ENCODE measurements at regions not wholly inside any gene's neighbourhood (a gene's known extent, or its start where the extent isn't known, plus 50 kb on each side); places are given as distances from the start of the nearest gene placed in this dataset.

- H3K27me3 ChIP-seq (ENCODE audit: control insufficient read depth, insufficient read depth, low read length): no peaks in the 10 kb centered on the region
- no peak overlapping the region for H3K9ac ChIP-seq (ENCODE audit: low read depth, low read length)
- no peak overlapping the region for H3K4me3 ChIP-seq (ENCODE audit: low read depth, low read length)
- no peaks in the 10 kb centered on the region for H3K36me3 ChIP-seq (ENCODE audit: control insufficient read depth, insufficient read depth, low read length)
- peaks cover 13% of the 10 kb centered on the region; the same call in 1 of the 2 replicates for H3K4me1 ChIP-seq (ENCODE audit: control insufficient read depth, insufficient read depth, low read length)
- H3K27ac ChIP-seq (ENCODE audit: low read depth, low read length): no peak overlapping the region
- no peaks in the 10 kb centered on the region for H3K9me3 ChIP-seq (ENCODE audit: control insufficient read depth, insufficient read depth, low read length)
These were observed 193.3 kb upstream of the PROK2 start for GRCh38 chr3:71978150-71978721.

- no peaks in the 10 kb centered on the region for H3K36me3 ChIP-seq (ENCODE audit: control insufficient read depth, insufficient read depth, low read length)
- H3K9ac ChIP-seq (ENCODE audit: low read depth, low read length): no peak overlapping the region
- H3K4me1 ChIP-seq (ENCODE audit: control insufficient read depth, insufficient read depth, low read length): peaks cover 13% of the 10 kb centered on the region; the same call in 1 of the 2 replicates
- no peak overlapping the region for H3K27ac ChIP-seq (ENCODE audit: low read depth, low read length)
- H3K4me3 ChIP-seq (ENCODE audit: low read depth, low read length): no peak overlapping the region
- H3K27me3 ChIP-seq (ENCODE audit: control insufficient read depth, insufficient read depth, low read length): no peaks in the 10 kb centered on the region
- no peaks in the 10 kb centered on the region for H3K9me3 ChIP-seq (ENCODE audit: control insufficient read depth, insufficient read depth, low read length)
These were observed 192.6 kb upstream of the PROK2 start for GRCh38 chr3:71977525-71977924.

GRCh38 chr3:71975573-71975972 is 190.6 kb upstream of the PROK2 start:
- Histone ChIP-seq H3K9ac (ENCODE audit: low read depth, low read length) (no peak overlapping the region), H3K4me3 (ENCODE audit: low read depth, low read length) (no peak overlapping the region), H3K9me3 (ENCODE audit: control insufficient read depth, insufficient read depth, low read length) (no peaks in the 10 kb centered on the region), H3K4me1 (ENCODE audit: control insufficient read depth, insufficient read depth, low read length) (peaks cover 13% of the 10 kb centered on the region; the same call in 1 of the 2 replicates), H3K27me3 (ENCODE audit: control insufficient read depth, insufficient read depth, low read length) (no peaks in the 10 kb centered on the region; the same call in 1 of the 2 replicates), H3K27ac (ENCODE audit: low read depth, low read length) (no peak overlapping the region), H3K36me3 (ENCODE audit: control insufficient read depth, insufficient read depth, low read length) (no peaks in the 10 kb centered on the region)

GRCh38 chr3:71974786-71975185 is 189.8 kb upstream of the PROK2 start:
- H3K27ac ChIP-seq (ENCODE audit: low read depth, low read length): no peak overlapping the region
- H3K4me3 ChIP-seq (ENCODE audit: low read depth, low read length): no peak overlapping the region
- no peaks in the 10 kb centered on the region for H3K9me3 ChIP-seq (ENCODE audit: control insufficient read depth, insufficient read depth, low read length)
- H3K4me1 ChIP-seq (ENCODE audit: control insufficient read depth, insufficient read depth, low read length): peaks cover 13% of the 10 kb centered on the region; the same call in 1 of the 2 replicates
- no peaks in the 10 kb centered on the region; the same call in 1 of the 2 replicates for H3K27me3 ChIP-seq (ENCODE audit: control insufficient read depth, insufficient read depth, low read length)
- no peaks in the 10 kb centered on the region for H3K36me3 ChIP-seq (ENCODE audit: control insufficient read depth, insufficient read depth, low read length)
- no peak overlapping the region for H3K9ac ChIP-seq (ENCODE audit: low read depth, low read length)

DNA sequence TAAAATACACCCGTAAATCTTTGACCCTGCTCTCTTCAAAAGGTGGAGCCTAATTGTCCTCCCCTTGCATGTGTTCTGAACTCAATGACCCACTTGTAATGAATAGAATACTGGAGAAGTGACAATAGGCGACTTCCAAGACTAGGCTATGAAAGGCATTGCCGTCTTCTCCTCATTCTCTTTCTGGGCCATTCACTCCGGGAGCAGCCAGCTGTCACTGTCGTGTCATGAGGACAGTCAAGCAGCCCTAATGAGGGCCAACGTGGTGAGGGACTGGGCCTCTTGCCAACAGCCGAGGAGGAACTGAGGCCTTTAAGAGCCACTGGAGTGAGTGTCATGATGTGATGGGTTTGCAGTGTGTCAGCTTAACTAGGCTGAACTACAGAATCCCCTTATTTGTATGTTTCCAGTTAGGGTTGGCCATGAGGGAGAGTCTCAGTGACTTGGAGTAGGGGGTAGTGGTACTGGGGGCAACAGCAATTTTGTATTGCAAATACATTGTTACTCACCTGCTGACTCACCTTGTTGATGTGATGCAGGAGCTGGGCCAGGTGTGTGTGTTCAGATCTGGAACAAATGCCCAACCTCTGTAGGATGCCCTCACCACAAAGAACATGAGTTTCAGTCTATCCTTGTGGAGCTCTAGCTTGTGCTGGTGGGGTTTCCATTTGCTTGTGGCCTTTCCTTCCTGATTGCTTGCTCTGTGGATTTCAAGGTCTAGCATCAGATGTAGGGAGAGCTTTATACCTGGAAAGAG is 188.5 kb upstream of the PROK2 start:
- no peak overlapping the region for H3K9ac ChIP-seq (ENCODE audit: low read depth, low read length)
- H3K4me1 ChIP-seq (ENCODE audit: control insufficient read depth, insufficient read depth, low read length): peaks cover 7% of the 10 kb centered on the region; the same call in 1 of the 2 replicates
- no peak overlapping the region for H3K4me3 ChIP-seq (ENCODE audit: low read depth, low read length)
- H3K27me3 ChIP-seq (ENCODE audit: control insufficient read depth, insufficient read depth, low read length): no peaks in the 10 kb centered on the region; the same call in 1 of the 2 replicates
- H3K9me3 ChIP-seq (ENCODE audit: control insufficient read depth, insufficient read depth, low read length): no peaks in the 10 kb centered on the region
- H3K36me3 ChIP-seq (ENCODE audit: control insufficient read depth, insufficient read depth, low read length): no peaks in the 10 kb centered on the region
- H3K27ac ChIP-seq (ENCODE audit: low read depth, low read length): no peak overlapping the region

- no peak overlapping the region for H3K4me3 ChIP-seq (ENCODE audit: low read depth, low read length)
- H3K9ac ChIP-seq (ENCODE audit: low read depth, low read length): no peak overlapping the region
- H3K4me1 ChIP-seq (ENCODE audit: control insufficient read depth, insufficient read depth, low read length): no peaks in the 10 kb centered on the region
- no peaks in the 10 kb centered on the region; the same call in 1 of the 2 replicates for H3K27me3 ChIP-seq (ENCODE audit: control insufficient read depth, insufficient read depth, low read length)
- no peaks in the 10 kb centered on the region for H3K36me3 ChIP-seq (ENCODE audit: control insufficient read depth, insufficient read depth, low read length)
- H3K9me3 ChIP-seq (ENCODE audit: control insufficient read depth, insufficient read depth, low read length): no peaks in the 10 kb centered on the region
- H3K27ac ChIP-seq (ENCODE audit: low read depth, low read length): no peak overlapping the region
These were observed 187.1 kb upstream of the PROK2 start for GRCh38 chr3:71972031-71972430.

GRCh38 chr3:71968544-71968943 is 183.6 kb upstream of the PROK2 start:
- Histone ChIP-seq H3K4me1 (ENCODE audit: control insufficient read depth, insufficient read depth, low read length) (no peaks in the 10 kb centered on the region), H3K9ac (ENCODE audit: low read depth, low read length) (no peak overlapping the region), H3K4me3 (ENCODE audit: low read depth, low read length) (no peak overlapping the region), H3K27me3 (ENCODE audit: control insufficient read depth, insufficient read depth, low read length) (no peaks in the 10 kb centered on the region; the same call in 1 of the 2 replicates), H3K27ac (ENCODE audit: low read depth, low read length) (no peak overlapping the region), H3K9me3 (ENCODE audit: control insufficient read depth, insufficient read depth, low read length) (no peaks in the 10 kb centered on the region), H3K36me3 (ENCODE audit: control insufficient read depth, insufficient read depth, low read length) (no peaks in the 10 kb centered on the region)

DNA sequence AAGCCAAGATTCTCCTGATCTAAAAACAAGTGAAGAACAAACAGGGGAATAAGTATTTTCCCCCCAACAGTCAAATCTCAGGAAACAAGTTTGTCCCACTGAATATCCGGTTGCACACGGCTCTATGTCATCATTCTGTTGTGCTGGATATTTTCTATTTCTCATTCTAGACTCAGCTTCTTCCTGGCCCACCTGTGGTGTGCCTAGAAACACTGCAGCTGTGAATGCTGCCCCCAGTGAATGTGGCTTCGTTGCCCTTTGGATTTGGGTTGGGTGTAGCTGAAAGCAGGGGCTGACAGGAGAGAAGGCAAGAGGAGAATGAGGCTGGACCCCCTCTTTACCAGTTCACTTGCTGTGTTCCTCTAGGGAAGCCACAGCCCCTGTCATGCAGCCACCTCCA is 181.2 kb upstream of the PROK2 start:
- no peak overlapping the region for H3K27ac ChIP-seq (ENCODE audit: low read depth, low read length)
- H3K27me3 ChIP-seq (ENCODE audit: control insufficient read depth, insufficient read depth, low read length): no peaks in the 10 kb centered on the region; the same call in 1 of the 2 replicates
- H3K36me3 ChIP-seq (ENCODE audit: control insufficient read depth, insufficient read depth, low read length): no peaks in the 10 kb centered on the region
- H3K9ac ChIP-seq (ENCODE audit: low read depth, low read length): no peak overlapping the region
- H3K9me3 ChIP-seq (ENCODE audit: control insufficient read depth, insufficient read depth, low read length): no peaks in the 10 kb centered on the region
- H3K4me3 ChIP-seq (ENCODE audit: low read depth, low read length): no peak overlapping the region
- no peaks in the 10 kb centered on the region for H3K4me1 ChIP-seq (ENCODE audit: control insufficient read depth, insufficient read depth, low read length)

GRCh38 chr3:71964170-71964569 is 179.2 kb upstream of the PROK2 start:
- Histone ChIP-seq H3K36me3 (ENCODE audit: control insufficient read depth, insufficient read depth, low read length) (no peaks in the 10 kb centered on the region), H3K27ac (ENCODE audit: low read depth, low read length) (no peak overlapping the region), H3K27me3 (ENCODE audit: control insufficient read depth, insufficient read depth, low read length) (no peaks in the 10 kb centered on the region), H3K4me1 (ENCODE audit: control insufficient read depth, insufficient read depth, low read length) (peaks cover 18% of the 10 kb centered on the region), H3K9me3 (ENCODE audit: control insufficient read depth, insufficient read depth, low read length) (no peaks in the 10 kb centered on the region), H3K4me3 (ENCODE audit: low read depth, low read length) (no peak overlapping the region), H3K9ac (ENCODE audit: low read depth, low read length) (no peak overlapping the region)

GRCh38 chr3:71962561-71963240 is 177.8 kb upstream of the PROK2 start:
- Histone ChIP-seq H3K27ac (ENCODE audit: low read depth, low read length) (no peak overlapping the region), H3K4me3 (ENCODE audit: low read depth, low read length) (no peak overlapping the region), H3K9ac (ENCODE audit: low read depth, low read length) (no peak overlapping the region), H3K4me1 (ENCODE audit: control insufficient read depth, insufficient read depth, low read length) (peaks cover 18% of the 10 kb centered on the region), H3K9me3 (ENCODE audit: control insufficient read depth, insufficient read depth, low read length) (no peaks in the 10 kb centered on the region), H3K27me3 (ENCODE audit: control insufficient read depth, insufficient read depth, low read length) (no peaks in the 10 kb centered on the region), H3K36me3 (ENCODE audit: control insufficient read depth, insufficient read depth, low read length) (no peaks in the 10 kb centered on the region)

DNA sequence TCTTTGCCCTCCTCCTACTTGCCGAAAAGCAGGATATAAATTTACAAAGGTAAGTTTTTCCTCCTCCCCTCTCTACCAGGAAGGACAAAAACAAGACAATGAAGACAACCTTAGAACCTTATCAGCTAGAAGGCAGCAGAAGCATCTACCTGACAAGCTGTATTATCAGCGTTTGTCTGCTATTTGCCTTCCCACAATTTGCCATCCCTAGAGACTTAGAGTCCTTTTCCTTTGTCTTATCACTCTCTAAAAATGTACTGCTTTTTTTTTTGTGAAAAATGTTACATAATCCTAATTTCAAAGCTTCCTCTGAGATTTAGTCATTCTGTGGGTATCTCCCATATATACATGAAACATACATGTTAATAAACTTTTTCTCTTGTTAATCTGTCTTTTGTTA is 176.9 kb upstream of the PROK2 start:
- H3K9ac ChIP-seq (ENCODE audit: low read depth, low read length): no peak overlapping the region
- H3K36me3 ChIP-seq (ENCODE audit: control insufficient read depth, insufficient read depth, low read length): no peaks in the 10 kb centered on the region
- peaks cover 18% of the 10 kb centered on the region for H3K4me1 ChIP-seq (ENCODE audit: control insufficient read depth, insufficient read depth, low read length)
- H3K9me3 ChIP-seq (ENCODE audit: control insufficient read depth, insufficient read depth, low read length): no peaks in the 10 kb centered on the region
- no peak overlapping the region for H3K27ac ChIP-seq (ENCODE audit: low read depth, low read length)
- no peaks in the 10 kb centered on the region for H3K27me3 ChIP-seq (ENCODE audit: control insufficient read depth, insufficient read depth, low read length)
- H3K4me3 ChIP-seq (ENCODE audit: low read depth, low read length): no peak overlapping the region

All from HUES48 (cell line).